ENCODE measurements at regions not wholly inside any gene's neighbourhood (a gene's known extent, or its start where the extent isn't known, plus 50 kb on each side); places are given as distances from the start of the nearest gene placed in this dataset.
"Not testable (repeated sequence)": the region's sequence is repeated elsewhere in the genome, so short reads cannot be mapped to it uniquely, and the experiment has no call there.

DNA sequence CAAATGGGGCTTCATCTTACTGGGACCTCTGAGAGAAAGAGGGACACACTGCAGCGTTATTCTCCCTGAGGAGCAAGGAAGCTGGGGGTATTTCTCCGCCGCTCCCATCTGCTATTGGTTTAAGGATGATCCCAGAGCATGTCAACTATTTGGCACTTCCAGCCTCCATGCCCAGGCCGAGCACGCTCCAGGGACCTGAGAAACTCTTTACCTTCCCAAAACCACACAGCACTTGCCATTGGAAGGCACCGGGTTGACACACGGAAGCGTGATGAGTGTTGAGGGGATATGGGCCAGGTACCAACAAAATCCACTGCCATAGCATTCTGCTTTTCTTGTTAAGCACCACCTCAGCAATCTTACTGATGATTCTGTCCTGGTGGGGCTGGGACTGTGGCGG, 92.4 kb upstream of the SLC24A3 start:
- no peak for DNase-seq (ENCODE audit: low spot score)

DNA sequence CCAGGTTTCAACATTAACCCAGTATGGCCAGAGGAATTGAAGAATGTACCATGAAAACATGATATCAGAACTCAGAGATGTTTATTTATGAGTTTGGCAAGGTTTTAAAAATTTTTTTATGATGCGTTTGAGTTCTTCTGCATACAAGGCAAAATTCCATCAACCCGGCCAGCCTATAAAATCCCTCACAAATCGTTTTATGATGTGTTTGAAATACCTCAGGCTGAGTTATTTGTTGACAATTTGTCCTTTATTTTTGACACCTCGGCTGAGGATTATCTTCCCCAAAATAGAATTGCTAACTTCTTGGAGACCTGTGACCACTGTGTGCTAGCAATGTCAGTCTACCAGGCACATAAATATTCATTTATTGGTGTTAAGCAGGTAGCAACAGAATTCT, 91.9 kb upstream of the SLC24A3 start:
- DNase-seq (ENCODE audit: low spot score): no peak

DNA sequence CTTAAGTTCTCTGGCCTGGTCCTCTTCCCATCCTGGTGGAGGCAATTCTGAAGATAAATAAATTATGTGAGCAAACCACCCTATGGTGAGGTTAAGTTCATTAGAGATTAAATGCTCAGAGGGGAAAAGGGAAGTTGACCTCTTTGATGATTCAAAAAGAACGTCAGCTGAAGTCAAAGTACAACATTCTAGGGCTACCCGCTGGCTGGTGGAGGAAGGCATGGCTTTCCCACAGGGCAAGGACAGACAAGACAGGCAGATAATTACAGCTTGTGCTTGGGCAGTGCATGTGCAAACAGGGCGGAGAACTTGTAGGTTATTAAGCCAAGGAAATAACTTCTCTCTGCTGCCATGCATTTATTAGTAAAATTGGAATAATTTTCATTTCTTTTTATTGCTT, 91.0 kb upstream of the SLC24A3 start:
- peak; percentile 4 for DNase-seq (ENCODE audit: low spot score)

- DNase-seq (ENCODE audit: low spot score): no peak
Observed at GRCh38 chr20:19121916-19122315, 90.5 kb upstream of the SLC24A3 start.

GRCh38 chr20:19122395-19122794, 90.0 kb upstream of the SLC24A3 start:
- DNase-seq (ENCODE audit: low spot score): no peak

DNA sequence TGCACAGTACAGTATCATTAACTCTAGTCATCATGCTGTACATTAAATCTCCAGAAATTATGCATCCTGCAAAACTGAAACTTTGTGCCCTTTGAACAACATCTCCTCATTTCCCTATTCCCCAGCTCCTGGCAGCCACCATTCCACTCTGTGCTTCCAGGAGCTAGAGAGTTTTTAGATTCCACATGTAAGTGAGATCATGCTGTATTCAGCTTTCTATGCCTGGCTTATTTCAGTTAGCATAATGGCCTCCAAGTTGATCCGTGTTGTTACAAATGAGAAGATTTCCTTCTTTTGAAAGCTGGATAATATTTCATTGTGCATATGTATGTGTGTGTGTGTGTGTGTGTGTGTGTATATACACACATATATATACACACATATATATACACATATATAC, 86.9 kb upstream of the SLC24A3 start:
- DNase-seq (ENCODE audit: low spot score): no peak

GRCh38 chr20:19129306-19129705, 83.1 kb upstream of the SLC24A3 start:
- no peak for DNase-seq (ENCODE audit: low spot score)

- peak; percentile 1 for DNase-seq (ENCODE audit: low spot score)
Observed at GRCh38 chr20:19129976-19130612, 82.3 kb upstream of the SLC24A3 start.

GRCh38 chr20:19130613-19130984, 81.8 kb upstream of the SLC24A3 start:
- DNase-seq (ENCODE audit: low spot score): no peak

- no peak for DNase-seq (ENCODE audit: low spot score)
Observed at GRCh38 chr20:19137641-19138040, 74.8 kb upstream of the SLC24A3 start.

- DNase-seq (ENCODE audit: low spot score): no peak
Observed at GRCh38 chr20:19138758-19139157, 73.7 kb upstream of the SLC24A3 start.

DNA sequence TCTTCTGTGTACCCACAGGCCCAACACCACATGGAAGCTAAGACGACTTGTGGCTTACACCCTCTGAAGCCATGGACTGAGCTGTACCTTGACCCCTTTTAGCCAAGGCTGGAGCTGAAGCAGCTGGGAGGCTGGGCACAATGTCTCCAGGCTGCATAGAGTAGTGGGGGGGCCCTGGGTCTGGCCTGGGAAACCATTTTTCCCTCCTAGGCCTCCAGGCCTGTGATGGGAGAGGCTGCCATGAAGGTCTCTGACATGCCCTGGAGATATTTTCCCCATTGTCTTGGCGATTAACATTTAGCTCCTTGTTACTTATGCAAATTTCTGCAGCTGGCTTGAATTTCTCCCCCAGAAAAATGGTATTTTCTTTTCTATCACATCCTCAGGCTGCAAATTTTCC, 72.9 kb upstream of the SLC24A3 start:
- not testable (repeated sequence) for DNase-seq (ENCODE audit: low spot score)

- DNase-seq (ENCODE audit: low spot score): no peak
Observed at GRCh38 chr20:19141998-19142397, 70.4 kb upstream of the SLC24A3 start.

- no peak for DNase-seq (ENCODE audit: low spot score)
Observed at GRCh38 chr20:19143890-19144289, 68.6 kb upstream of the SLC24A3 start.

- no peak for DNase-seq (ENCODE audit: low spot score)
Observed at GRCh38 chr20:19161336-19161735, 51.1 kb upstream of the SLC24A3 start.
